CD14-positive monocyte (primary cell): ENCODE measurements at regions not wholly inside any gene's neighbourhood (a gene's known extent, or its start where the extent isn't known, plus 50 kb on each side); places are given as distances from the start of the nearest gene placed in this dataset.

ENCODE experiments used
- DNase-seq, 3 donors: peaks; one replicate each; pipeline ENCODE4 v3.0.0-alpha.2; 2011 to 2022
- H2AFZ ChIP-seq: 2 replicates; pipeline ENCODE4 v1.6.0; 2012; ENCODE audit warnings: mild to moderate bottlenecking, low read depth, low read length, inconsistent platforms; ENCODE audit not compliant: insufficient read depth, poor library complexity, severe bottlenecking
- H3K27ac ChIP-seq, 2 donors: 1 replicate in 1 of 2; 2 replicates in 1 of 2; pipeline ENCODE4 v1.5.1; 2012 to 2013; ENCODE audit warnings: low read length in 2 of 2, control low read depth in 1 of 2, inconsistent platforms in 1 of 2, low read depth in 1 of 2, mild to moderate bottlenecking in 1 of 2
- H3K27me3 ChIP-seq, 2 donors: one replicate each; pipeline versions ENCODE4 v1.6.0 to v1.6.1; 2011 to 2013; ENCODE audit warnings: low read length in 2 of 2; ENCODE audit not compliant: control insufficient read depth in 2 of 2, insufficient read depth in 2 of 2
- H3K36me3 ChIP-seq, 2 donors: replicated peaks in 1 of 2; 1 replicate in 1 of 2; 2 replicates in 1 of 2; pipeline versions ENCODE4 v1.5.1 to v1.6.1; 2012 to 2013; ENCODE audit warnings: low read length in 2 of 2, control low read depth in 1 of 2, inconsistent platforms in 1 of 2, mild to moderate bottlenecking in 1 of 2; ENCODE audit not compliant: insufficient read depth in 2 of 2, control insufficient read depth in 1 of 2
- H3K4me1 ChIP-seq, 2 donors: 1 replicate in 1 of 2; 2 replicates in 1 of 2; pipeline versions ENCODE4 v1.5.1 to v1.6.1; 2012 to 2013; ENCODE audit warnings: low read length in 2 of 2, control low read depth in 1 of 2, inconsistent platforms in 1 of 2, mild to moderate bottlenecking in 1 of 2, moderate library complexity in 1 of 2; ENCODE audit not compliant: insufficient read depth in 2 of 2, control insufficient read depth in 1 of 2
- H3K4me2 ChIP-seq: replicated peaks from 2 replicates; pipeline ENCODE3; 2012; ENCODE audit warnings: low read length, moderate library complexity, mild to moderate bottlenecking; ENCODE audit not compliant: poor library complexity, severe bottlenecking; ENCODE audit errors: extremely low read depth
- H3K4me3 ChIP-seq, 3 experiments: fragments of 200-600 bp in 1 of 3; sonication (generic) in 1 of 3; replicated peaks in 1 of 3; 1 replicate in 2 of 3; 2 replicates in 1 of 3; pipeline ENCODE4 v1.5.1; 2011 to 2013; ENCODE audit warnings: low read length in 3 of 3, mild to moderate bottlenecking in 3 of 3, control low read depth in 2 of 3, low read depth in 2 of 3, inconsistent platforms in 1 of 3, moderate library complexity in 1 of 3
- H3K79me2 ChIP-seq: 2 replicates; pipeline ENCODE4 v1.6.0; 2012; ENCODE audit warnings: mild to moderate bottlenecking, control low read depth, inconsistent platforms, low read length, moderate library complexity; ENCODE audit not compliant: insufficient read depth
- H3K9ac ChIP-seq: 2 replicates; pipeline ENCODE4 v1.6.0; 2017; ENCODE audit warnings: low read length, mild to moderate bottlenecking; ENCODE audit not compliant: insufficient read depth, poor library complexity, severe bottlenecking
- H3K9me3 ChIP-seq, 2 donors: replicated peaks in 1 of 2; 1 replicate in 1 of 2; 2 replicates in 1 of 2; pipeline versions ENCODE4 v1.5.1 to v1.6.1; 2012 to 2013; ENCODE audit warnings: low read length in 2 of 2, control low read depth in 1 of 2; ENCODE audit not compliant: control insufficient read depth in 1 of 2, insufficient read depth in 1 of 2
- H4K20me1 ChIP-seq: 2 replicates; pipeline ENCODE4 v1.6.0; 2012; ENCODE audit warnings: mild to moderate bottlenecking, low read length, control low read depth, moderate library complexity; ENCODE audit not compliant: insufficient read depth
- H3K27ac Mint-ChIP-seq, 7 donors: one replicate each; pipeline ENCODE4 v1.8.0; 2020; ENCODE audit warnings: mild to moderate bottlenecking in 7 of 7, mixed read lengths in 7 of 7, moderate library complexity in 6 of 7, inconsistent platforms in 2 of 7
- H3K27me3 Mint-ChIP-seq, 3 donors: one replicate each; pipeline ENCODE4 v1.8.0; 2021 to 2022; ENCODE audit warnings: low read depth in 3 of 3, mild to moderate bottlenecking in 3 of 3, mixed read lengths in 3 of 3, moderate library complexity in 3 of 3, inconsistent platforms in 1 of 3
- H3K36me3 Mint-ChIP-seq, 2 donors: one replicate each; pipeline ENCODE4 v1.8.0; 2020; ENCODE audit warnings: mixed read lengths in 2 of 2, inconsistent platforms in 1 of 2, mild to moderate bottlenecking in 1 of 2
- H3K4me1 Mint-ChIP-seq: one replicate; pipeline ENCODE4 v1.8.0; 2020; ENCODE audit warnings: mild to moderate bottlenecking, mixed read lengths
- H3K4me3 Mint-ChIP-seq, 2 donors: one replicate each; pipeline ENCODE4 v1.8.0; 2020; ENCODE audit warnings: mild to moderate bottlenecking in 2 of 2, mixed read lengths in 2 of 2, moderate library complexity in 1 of 2
- H3K9me3 Mint-ChIP-seq, 7 donors: one replicate each; pipeline ENCODE4 v1.8.0; 2020 to 2022; ENCODE audit warnings: mixed read lengths in 7 of 7, mild to moderate bottlenecking in 6 of 7, moderate library complexity in 6 of 7, inconsistent platforms in 2 of 7
- WGBS: methylation state at CpG from one replicate; pipeline ENCODE4 v1.1.5; 2013; ENCODE audit warnings: missing lambda C conversion rate; ENCODE audit not compliant: insufficient coverage; 5-methylcytosine and 5-hydroxymethylcytosine counted together
- intact Hi-C, 2 donors: fragments of 100-400 bp; cut with micrococcal nuclease; formaldehyde crosslinking; loops; one replicate each; pipeline versions ENCODE4 v1.15.0 to v1.15.1; 2023
- TF ChIP-seq, protein P1 (sequence below): fragments of 200-600 bp; IDR thresholded peaks from one replicate; pipeline ENCODE4 v1.8.0; 2022; ENCODE audit warnings: antibody characterized with exemption, mild to moderate bottlenecking

DNA sequence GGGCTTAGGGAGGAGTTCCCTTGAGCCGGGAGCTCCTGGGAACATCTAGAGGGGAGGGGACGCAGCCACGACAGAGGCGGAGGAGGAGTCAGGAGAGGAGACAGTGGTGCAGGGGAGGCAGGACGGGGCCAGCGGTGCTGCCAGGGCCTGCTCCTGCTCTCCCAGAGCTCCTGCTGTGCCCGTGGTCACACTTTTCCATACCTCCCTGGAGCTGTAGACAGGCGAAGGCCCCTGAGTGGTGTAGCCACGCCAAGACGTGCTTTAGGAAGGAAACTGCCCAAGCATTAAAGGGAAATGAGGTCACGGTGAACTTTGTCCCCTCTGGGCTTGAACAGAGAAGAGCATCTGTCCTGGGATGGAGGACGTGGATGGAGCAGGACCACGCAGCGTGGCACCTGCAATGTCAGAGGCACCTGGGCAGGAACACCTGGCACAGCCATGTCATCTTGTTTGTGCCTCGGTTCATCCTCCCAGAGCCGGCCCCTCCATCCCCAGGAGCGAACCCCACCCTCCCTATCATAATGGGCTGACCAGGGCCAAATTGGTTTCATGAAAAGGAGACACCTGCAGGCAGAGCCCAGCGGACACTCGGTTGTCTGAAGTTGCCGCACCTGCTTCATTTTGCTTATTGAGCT lies 239.5 kb upstream of the SFSWAP start:
- Histone ChIP-seq H3K4me2 (no peak overlapping the region), H3K4me3 (no peak overlapping the region), H3K27ac (no peak overlapping the region), H2AFZ (no peak overlapping the region), H3K36me3 (no peaks in the 10 kb centered on the region), H3K9ac (no peak overlapping the region), H3K9me3 (peaks cover 0 to 6% of the 10 kb centered on the region in 2 donors), H3K4me1 (no peaks in the 10 kb centered on the region), H4K20me1 (no peaks in the 10 kb centered on the region), H3K27me3 (no peaks in the 10 kb centered on the region), H3K79me2 (no peaks in the 10 kb centered on the region)
- Mint-ChIP-seq H3K9me3 (peaks cover 0 to 9% (median 5%) of the 10 kb centered on the region in 7 donors), H3K4me3 (no peak overlapping the region), H3K27me3 (no peaks in the 10 kb centered on the region), H3K4me1 (peaks cover 7% of the 10 kb centered on the region), H3K27ac (no peak overlapping the region), H3K36me3 (no peaks in the 10 kb centered on the region)
- intact Hi-C loops = no loop called here
- WGBS = 78% methylated on average over 14 of the region's 20 CpGs
- DNase-seq = no peak
- TF ChIP-seq, protein P1, sequence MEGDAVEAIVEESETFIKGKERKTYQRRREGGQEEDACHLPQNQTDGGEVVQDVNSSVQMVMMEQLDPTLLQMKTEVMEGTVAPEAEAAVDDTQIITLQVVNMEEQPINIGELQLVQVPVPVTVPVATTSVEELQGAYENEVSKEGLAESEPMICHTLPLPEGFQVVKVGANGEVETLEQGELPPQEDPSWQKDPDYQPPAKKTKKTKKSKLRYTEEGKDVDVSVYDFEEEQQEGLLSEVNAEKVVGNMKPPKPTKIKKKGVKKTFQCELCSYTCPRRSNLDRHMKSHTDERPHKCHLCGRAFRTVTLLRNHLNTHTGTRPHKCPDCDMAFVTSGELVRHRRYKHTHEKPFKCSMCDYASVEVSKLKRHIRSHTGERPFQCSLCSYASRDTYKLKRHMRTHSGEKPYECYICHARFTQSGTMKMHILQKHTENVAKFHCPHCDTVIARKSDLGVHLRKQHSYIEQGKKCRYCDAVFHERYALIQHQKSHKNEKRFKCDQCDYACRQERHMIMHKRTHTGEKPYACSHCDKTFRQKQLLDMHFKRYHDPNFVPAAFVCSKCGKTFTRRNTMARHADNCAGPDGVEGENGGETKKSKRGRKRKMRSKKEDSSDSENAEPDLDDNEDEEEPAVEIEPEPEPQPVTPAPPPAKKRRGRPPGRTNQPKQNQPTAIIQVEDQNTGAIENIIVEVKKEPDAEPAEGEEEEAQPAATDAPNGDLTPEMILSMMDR = no peak

DNA sequence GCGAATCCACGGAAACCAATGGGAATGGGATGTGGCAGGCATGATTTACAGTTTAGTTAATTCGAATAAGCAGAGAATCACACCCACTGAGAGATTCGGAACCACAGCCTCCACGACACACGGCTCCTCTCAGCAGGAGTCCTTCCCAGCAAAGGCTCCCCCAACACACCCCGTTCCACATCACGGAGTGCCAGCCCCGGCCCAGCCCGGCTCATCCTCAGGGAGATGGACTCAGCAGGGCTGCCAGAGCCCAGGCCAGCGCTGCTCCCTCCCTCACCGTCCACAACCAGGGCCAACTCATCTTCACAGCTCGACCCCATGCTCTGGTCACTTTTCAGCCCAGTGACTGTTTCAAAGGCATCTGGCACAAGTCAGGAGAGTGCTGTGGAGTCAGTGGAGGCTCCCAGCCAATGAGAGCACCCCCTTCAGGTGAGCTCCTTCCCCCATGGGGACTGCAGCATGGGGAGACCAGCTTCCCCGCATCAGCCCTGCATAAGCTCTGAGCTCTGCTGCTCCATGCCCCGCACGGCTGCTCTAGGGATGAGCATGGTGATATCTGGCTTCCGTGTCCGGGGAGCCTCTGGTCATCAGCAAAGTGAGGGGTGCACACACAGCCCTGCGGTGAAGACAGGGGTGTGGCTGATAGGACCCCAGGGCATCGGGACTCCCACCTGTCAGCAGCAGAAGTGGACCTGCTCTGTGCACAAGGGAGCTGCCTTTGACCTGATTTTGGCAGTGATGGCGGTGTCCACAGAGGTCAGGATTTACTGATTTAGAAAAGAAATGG lies 238.8 kb upstream of the SFSWAP start:
- intact Hi-C loops = no loop called here
- no peaks in the 10 kb centered on the region for H4K20me1 ChIP-seq

More for the DNA sequence above, 238.8 kb upstream of the SFSWAP start:
- Mint-ChIP-seq H3K27me3 (no peaks in the 10 kb centered on the region), H3K4me1 (peaks cover 7% of the 10 kb centered on the region), H3K36me3 (no peaks in the 10 kb centered on the region), H3K27ac (no peak overlapping the region), H3K4me3 (no peak overlapping the region), H3K9me3 (peaks cover 0 to 2% (median 0%) of the 10 kb centered on the region in 7 donors)
- Histone ChIP-seq H3K27me3 (no peaks in the 10 kb centered on the region), H3K36me3 (no peaks in the 10 kb centered on the region), H3K79me2 (no peaks in the 10 kb centered on the region), H3K9me3 (no peaks in the 10 kb centered on the region), H2AFZ (no peak overlapping the region), H3K4me1 (no peaks in the 10 kb centered on the region), H3K27ac (no peak overlapping the region), H3K9ac (no peak overlapping the region), H3K4me2 (no peak overlapping the region), H3K4me3 (no peak overlapping the region)
- TF ChIP-seq, protein P1 = no peak
- WGBS = 94% methylated on average over 16 of the region's 21 CpGs
- no peak for DNase-seq
